Omental fat pad (tissue), 3 donors: ENCODE measurements at regions not wholly inside any gene's neighbourhood (a gene's known extent, or its start where the extent isn't known, plus 50 kb on each side); places are given as distances from the start of the nearest gene placed in this dataset.

ENCODE experiments used
- ATAC-seq: fragments of 150-250 bp; one replicate; pipeline ENCODE4 v1.9.1; 2016; ENCODE audit warnings: mild to moderate bottlenecking, moderate library complexity; ENCODE audit not compliant: low FRiP score
- DNase-seq: peaks from one replicate; pipeline ENCODE4 v3.0.0-alpha.2; 2019; ENCODE audit warnings: low spot score
- CTCF ChIP-seq, 3 donors: fragments of 450-650 bp; IDR thresholded peaks; one replicate each; pipeline ENCODE4 v1.5.1; 2016 to 2017; ENCODE audit warnings: antibody characterized with exemption in 3 of 3, mild to moderate bottlenecking in 3 of 3, moderate library complexity in 2 of 3

- TF ChIP-seq CTCF (IDR thresholded peaks at IDR 0.05): no peak
- DNase-seq: no peak
- no peak for ATAC-seq
Observed at GRCh38 chr2:6679471-6679870, 186.2 kb downstream of the CMPK2 start.

GRCh38 chr2:6683516-6683915, 182.2 kb downstream of the CMPK2 start:
- DNase-seq (no peak), ATAC-seq (no peak)
- no peak for TF ChIP-seq CTCF (IDR thresholded peaks at IDR 0.05)

GRCh38 chr2:6685447-6685846, 180.3 kb downstream of the CMPK2 start:
- TF ChIP-seq CTCF (IDR thresholded peaks at IDR 0.05): no peak
- no peak for ATAC-seq
- no peak for DNase-seq

GRCh38 chr2:6692056-6692455, 173.7 kb downstream of the CMPK2 start:
- ATAC-seq (no peak), DNase-seq (no peak)
- no peak for TF ChIP-seq CTCF (IDR thresholded peaks at IDR 0.05)

- no peak for TF ChIP-seq CTCF (IDR thresholded peaks at IDR 0.05)
- no peak for DNase-seq
- no peak for ATAC-seq
Observed at GRCh38 chr2:6692819-6693218, 172.9 kb downstream of the CMPK2 start.

GRCh38 chr2:6694555-6694954, 171.2 kb downstream of the CMPK2 start:
- no peak for DNase-seq
- no peak for TF ChIP-seq CTCF (IDR thresholded peaks at IDR 0.05)
- no peak for ATAC-seq

- DNase-seq: no peak
- no peak for TF ChIP-seq CTCF (IDR thresholded peaks at IDR 0.05)
Observed at GRCh38 chr2:6700335-6700734, 165.4 kb downstream of the CMPK2 start.

More at GRCh38 chr2:6700335-6700734, 165.4 kb downstream of the CMPK2 start:
- no peak for ATAC-seq
